CD14-positive monocyte (primary cell): ENCODE measurements at regions not wholly inside any gene's neighbourhood (a gene's known extent, or its start where the extent isn't known, plus 50 kb on each side); places are given as distances from the start of the nearest gene placed in this dataset.

Experiments
- DNase-seq, 3 donors: peaks; one replicate each; pipeline ENCODE4 v3.0.0-alpha.2; 2011 to 2022
- H2AFZ ChIP-seq: 2 replicates; pipeline ENCODE4 v1.6.0; 2012; ENCODE audit warnings: mild to moderate bottlenecking, low read depth, low read length, inconsistent platforms; ENCODE audit not compliant: insufficient read depth, poor library complexity, severe bottlenecking
- H3K27ac ChIP-seq, 2 donors: 1 replicate in 1 of 2; 2 replicates in 1 of 2; pipeline ENCODE4 v1.5.1; 2012 to 2013; ENCODE audit warnings: low read length in 2 of 2, control low read depth in 1 of 2, inconsistent platforms in 1 of 2, low read depth in 1 of 2, mild to moderate bottlenecking in 1 of 2
- H3K27me3 ChIP-seq, 2 donors: one replicate each; pipeline versions ENCODE4 v1.6.0 to v1.6.1; 2011 to 2013; ENCODE audit warnings: low read length in 2 of 2; ENCODE audit not compliant: control insufficient read depth in 2 of 2, insufficient read depth in 2 of 2
- H3K36me3 ChIP-seq, 2 donors: replicated peaks in 1 of 2; 1 replicate in 1 of 2; 2 replicates in 1 of 2; pipeline versions ENCODE4 v1.5.1 to v1.6.1; 2012 to 2013; ENCODE audit warnings: low read length in 2 of 2, control low read depth in 1 of 2, inconsistent platforms in 1 of 2, mild to moderate bottlenecking in 1 of 2; ENCODE audit not compliant: insufficient read depth in 2 of 2, control insufficient read depth in 1 of 2
- H3K4me1 ChIP-seq, 2 donors: 1 replicate in 1 of 2; 2 replicates in 1 of 2; pipeline versions ENCODE4 v1.5.1 to v1.6.1; 2012 to 2013; ENCODE audit warnings: low read length in 2 of 2, control low read depth in 1 of 2, inconsistent platforms in 1 of 2, mild to moderate bottlenecking in 1 of 2, moderate library complexity in 1 of 2; ENCODE audit not compliant: insufficient read depth in 2 of 2, control insufficient read depth in 1 of 2
- H3K4me2 ChIP-seq: replicated peaks from 2 replicates; pipeline ENCODE3; 2012; ENCODE audit warnings: low read length, moderate library complexity, mild to moderate bottlenecking; ENCODE audit not compliant: poor library complexity, severe bottlenecking; ENCODE audit errors: extremely low read depth
- H3K4me3 ChIP-seq, 3 experiments: fragments of 200-600 bp in 1 of 3; sonication (generic) in 1 of 3; replicated peaks in 1 of 3; 1 replicate in 2 of 3; 2 replicates in 1 of 3; pipeline ENCODE4 v1.5.1; 2011 to 2013; ENCODE audit warnings: low read length in 3 of 3, mild to moderate bottlenecking in 3 of 3, control low read depth in 2 of 3, low read depth in 2 of 3, inconsistent platforms in 1 of 3, moderate library complexity in 1 of 3
- H3K79me2 ChIP-seq: 2 replicates; pipeline ENCODE4 v1.6.0; 2012; ENCODE audit warnings: mild to moderate bottlenecking, control low read depth, inconsistent platforms, low read length, moderate library complexity; ENCODE audit not compliant: insufficient read depth
- H3K9ac ChIP-seq: 2 replicates; pipeline ENCODE4 v1.6.0; 2017; ENCODE audit warnings: low read length, mild to moderate bottlenecking; ENCODE audit not compliant: insufficient read depth, poor library complexity, severe bottlenecking
- H3K9me3 ChIP-seq, 2 donors: replicated peaks in 1 of 2; 1 replicate in 1 of 2; 2 replicates in 1 of 2; pipeline versions ENCODE4 v1.5.1 to v1.6.1; 2012 to 2013; ENCODE audit warnings: low read length in 2 of 2, control low read depth in 1 of 2; ENCODE audit not compliant: control insufficient read depth in 1 of 2, insufficient read depth in 1 of 2
- H4K20me1 ChIP-seq: 2 replicates; pipeline ENCODE4 v1.6.0; 2012; ENCODE audit warnings: mild to moderate bottlenecking, low read length, control low read depth, moderate library complexity; ENCODE audit not compliant: insufficient read depth
- H3K27ac Mint-ChIP-seq, 7 donors: one replicate each; pipeline ENCODE4 v1.8.0; 2020; ENCODE audit warnings: mild to moderate bottlenecking in 7 of 7, mixed read lengths in 7 of 7, moderate library complexity in 6 of 7, inconsistent platforms in 2 of 7
- H3K27me3 Mint-ChIP-seq, 3 donors: one replicate each; pipeline ENCODE4 v1.8.0; 2021 to 2022; ENCODE audit warnings: low read depth in 3 of 3, mild to moderate bottlenecking in 3 of 3, mixed read lengths in 3 of 3, moderate library complexity in 3 of 3, inconsistent platforms in 1 of 3
- H3K36me3 Mint-ChIP-seq, 2 donors: one replicate each; pipeline ENCODE4 v1.8.0; 2020; ENCODE audit warnings: mixed read lengths in 2 of 2, inconsistent platforms in 1 of 2, mild to moderate bottlenecking in 1 of 2
- H3K4me1 Mint-ChIP-seq: one replicate; pipeline ENCODE4 v1.8.0; 2020; ENCODE audit warnings: mild to moderate bottlenecking, mixed read lengths
- H3K4me3 Mint-ChIP-seq, 2 donors: one replicate each; pipeline ENCODE4 v1.8.0; 2020; ENCODE audit warnings: mild to moderate bottlenecking in 2 of 2, mixed read lengths in 2 of 2, moderate library complexity in 1 of 2
- H3K9me3 Mint-ChIP-seq, 7 donors: one replicate each; pipeline ENCODE4 v1.8.0; 2020 to 2022; ENCODE audit warnings: mixed read lengths in 7 of 7, mild to moderate bottlenecking in 6 of 7, moderate library complexity in 6 of 7, inconsistent platforms in 2 of 7
- CTCF ChIP-seq: fragments of 200-600 bp; IDR thresholded peaks from one replicate; pipeline ENCODE4 v1.8.0; 2022; ENCODE audit warnings: antibody characterized with exemption, mild to moderate bottlenecking
- WGBS: methylation state at CpG from one replicate; pipeline ENCODE4 v1.1.5; 2013; ENCODE audit warnings: missing lambda C conversion rate; ENCODE audit not compliant: insufficient coverage; 5-methylcytosine and 5-hydroxymethylcytosine counted together
- intact Hi-C, 2 donors: fragments of 100-400 bp; cut with micrococcal nuclease; formaldehyde crosslinking; loops; one replicate each; pipeline versions ENCODE4 v1.15.0 to v1.15.1; 2023

GRCh38 chr10:75347186-75347585, 54.4 kb downstream of the ZNF503 start:
- no peak overlapping the region for H3K27ac Mint-ChIP-seq
- H3K79me2 ChIP-seq = no peaks in the 10 kb centered on the region
- no peak overlapping the region for H2AFZ ChIP-seq
- no peak overlapping the region for H3K4me2 ChIP-seq
- no peaks in the 10 kb centered on the region for H3K4me1 Mint-ChIP-seq
- TF ChIP-seq CTCF = no peak
- H3K27ac ChIP-seq = no peak overlapping the region
- no peaks in the 10 kb centered on the region for H3K36me3 ChIP-seq
- no peaks in the 10 kb centered on the region for H3K36me3 Mint-ChIP-seq
- H3K9ac ChIP-seq = no peak overlapping the region
- no peak overlapping the region for H3K4me3 Mint-ChIP-seq
- no peak for DNase-seq
- H3K9me3 ChIP-seq = peaks cover 0 to 12% of the 10 kb centered on the region in 2 donors
- no peaks in the 10 kb centered on the region for H3K27me3 ChIP-seq
- H3K9me3 Mint-ChIP-seq = peaks cover 1 to 8% (median 6%) of the 10 kb centered on the region in 7 donors
- no peaks in the 10 kb centered on the region for H4K20me1 ChIP-seq
- 83% methylated on average over 1 of the region's 8 CpGs for WGBS
- H3K27me3 Mint-ChIP-seq = peaks cover 2 to 12% (median 9%) of the 10 kb centered on the region in 3 donors
- intact Hi-C loops = no loop called here
- H3K4me3 ChIP-seq = no peak overlapping the region
- H3K4me1 ChIP-seq = no peaks in the 10 kb centered on the region

- Histone ChIP-seq H4K20me1 (no peaks in the 10 kb centered on the region), H3K27me3 (no peaks in the 10 kb centered on the region), H3K9ac (no peak overlapping the region), H3K36me3 (no peaks in the 10 kb centered on the region), H3K9me3 (peaks cover 0 to 12% of the 10 kb centered on the region in 2 donors), H2AFZ (no peak overlapping the region), H3K4me1 (no peaks in the 10 kb centered on the region), H3K4me2 (no peak overlapping the region), H3K4me3 (no peak overlapping the region), H3K79me2 (no peaks in the 10 kb centered on the region), H3K27ac (no peak overlapping the region)
- Mint-ChIP-seq H3K9me3 (peaks cover 1 to 8% (median 6%) of the 10 kb centered on the region in 7 donors), H3K36me3 (no peaks in the 10 kb centered on the region), H3K27ac (no peak overlapping the region), H3K4me1 (no peaks in the 10 kb centered on the region), H3K27me3 (peaks cover 2 to 9% (median 8%) of the 10 kb centered on the region in 3 donors), H3K4me3 (no peak overlapping the region)
- intact Hi-C loops = no loop called here
- WGBS = 93% methylated on average over 6 of the region's 6 CpGs
- TF ChIP-seq CTCF = no peak
- no peak for DNase-seq
Measured at GRCh38 chr10:75345738-75346137, 55.8 kb downstream of the ZNF503 start.
